ENCODE measurements at regions not wholly inside any gene's neighbourhood (a gene's known extent, or its start where the extent isn't known, plus 50 kb on each side); places are given as distances from the start of the nearest gene placed in this dataset.

DNA sequence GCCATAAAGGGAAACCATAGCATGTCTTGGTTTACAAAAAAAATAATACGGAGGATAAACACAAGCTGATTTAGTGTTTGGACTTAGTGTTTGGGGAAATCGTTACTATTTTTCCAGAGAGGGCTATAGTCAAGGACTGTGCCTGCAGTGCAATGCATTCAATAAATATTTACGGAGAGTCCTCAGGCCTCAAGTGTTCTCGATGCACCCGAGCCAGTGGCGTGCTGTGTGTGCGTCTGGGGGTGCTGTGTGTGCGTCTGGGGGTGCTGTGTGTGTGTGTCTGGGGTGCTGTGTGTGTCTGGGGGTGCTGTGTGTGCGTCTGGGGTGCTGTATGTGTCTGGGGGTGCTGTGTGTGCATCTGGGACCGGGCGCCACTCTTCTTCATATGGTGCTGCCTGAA, 71.7 kb upstream of the GTF3A start:
- TF ChIP-seq POLR2AphosphoS5 (IDR thresholded peaks at IDR 0.05): peak in 1 of 3 donors; percentile 25
- no peak for TF ChIP-seq EP300 (IDR thresholded peaks at IDR 0.05; ENCODE audit: low read depth)
- TF ChIP-seq, protein P1, sequence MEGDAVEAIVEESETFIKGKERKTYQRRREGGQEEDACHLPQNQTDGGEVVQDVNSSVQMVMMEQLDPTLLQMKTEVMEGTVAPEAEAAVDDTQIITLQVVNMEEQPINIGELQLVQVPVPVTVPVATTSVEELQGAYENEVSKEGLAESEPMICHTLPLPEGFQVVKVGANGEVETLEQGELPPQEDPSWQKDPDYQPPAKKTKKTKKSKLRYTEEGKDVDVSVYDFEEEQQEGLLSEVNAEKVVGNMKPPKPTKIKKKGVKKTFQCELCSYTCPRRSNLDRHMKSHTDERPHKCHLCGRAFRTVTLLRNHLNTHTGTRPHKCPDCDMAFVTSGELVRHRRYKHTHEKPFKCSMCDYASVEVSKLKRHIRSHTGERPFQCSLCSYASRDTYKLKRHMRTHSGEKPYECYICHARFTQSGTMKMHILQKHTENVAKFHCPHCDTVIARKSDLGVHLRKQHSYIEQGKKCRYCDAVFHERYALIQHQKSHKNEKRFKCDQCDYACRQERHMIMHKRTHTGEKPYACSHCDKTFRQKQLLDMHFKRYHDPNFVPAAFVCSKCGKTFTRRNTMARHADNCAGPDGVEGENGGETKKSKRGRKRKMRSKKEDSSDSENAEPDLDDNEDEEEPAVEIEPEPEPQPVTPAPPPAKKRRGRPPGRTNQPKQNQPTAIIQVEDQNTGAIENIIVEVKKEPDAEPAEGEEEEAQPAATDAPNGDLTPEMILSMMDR (IDR thresholded peaks at IDR 0.05): no peak
- WGBS, 2 donors (ENCODE audit: low coverage in 1 of 2): 71 to 81% methylated on average over 3 to 11 of the region's 11 CpGs
- intact Hi-C loops (cut with DNase I; ENCODE audit: low total_unique reads): no loop called here
- H3K27me3 ChIP-seq: no peaks in the 10 kb centered on the region
- in situ Hi-C loops (cut with MboI; ENCODE audit: low pct_ligation_motif_present in 1 of 4, low pct_unique_long_range_greater_than_20kb in 1 of 4, low sequenced_read_pairs in 3 of 4): loop anchor here in 3 of 4 donors (10.0 kb wide), 2 partner anchors 368 to 408 kb away; no protein-coding TSS in a partner anchor
- H3K36me3 ChIP-seq: no peaks in the 10 kb centered on the region
- peak overlapping the region in 1 of 4 donors; percentile 21 for H3K4me3 ChIP-seq
- DNase-seq: no peak
- H3K9me3 ChIP-seq: no peaks in the 10 kb centered on the region
- H3K4me1 ChIP-seq: peaks cover 0 to 14% (median 4%) of the 10 kb centered on the region in 4 donors
- H3K27ac ChIP-seq: peak overlapping the region; percentile 58 to 73 (median 64)

DNA sequence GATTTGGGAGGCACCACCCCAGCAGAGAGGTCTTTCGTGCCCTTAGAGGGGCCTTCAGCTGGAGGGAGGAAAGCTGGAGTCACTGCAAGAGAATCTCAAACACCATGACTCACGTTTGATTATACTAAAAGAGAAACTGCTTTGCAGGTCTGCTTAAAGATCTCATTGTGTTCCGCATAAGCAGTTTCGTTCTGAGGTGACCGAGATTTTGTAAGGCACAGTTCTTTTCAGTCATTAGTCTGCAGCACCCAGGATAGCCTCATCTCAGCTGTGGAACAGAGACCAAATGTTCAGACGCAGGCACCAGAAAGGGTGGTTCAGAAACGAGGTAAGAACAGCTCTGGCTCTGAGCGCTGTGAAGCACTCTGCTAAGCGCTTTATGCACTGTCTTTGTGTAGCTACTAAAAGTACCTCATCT, 71.2 kb upstream of the GTF3A start:
- DNase-seq: no peak
- in situ Hi-C loops (cut with MboI; ENCODE audit: low pct_ligation_motif_present in 1 of 4, low pct_unique_long_range_greater_than_20kb in 1 of 4, low sequenced_read_pairs in 3 of 4): loop anchor here in 3 of 4 donors (10.0 kb wide), 2 partner anchors 368 to 408 kb away; no protein-coding TSS in a partner anchor
- 25 to 29% methylated on average over 2 to 9 of the region's 9 CpGs for WGBS, 2 donors (ENCODE audit: low coverage in 1 of 2)
- Histone ChIP-seq H3K4me1 (peaks cover 0 to 14% (median 4%) of the 10 kb centered on the region in 4 donors), H3K27me3 (no peaks in the 10 kb centered on the region), H3K36me3 (no peaks in the 10 kb centered on the region), H3K9me3 (no peaks in the 10 kb centered on the region), H3K4me3 (peak overlapping the region in 1 of 4 donors; percentile 21), H3K27ac (peak overlapping the region; percentile 58 to 73 (median 64))
- intact Hi-C loops (cut with DNase I; ENCODE audit: low total_unique reads): no loop called here
- no peak for TF ChIP-seq EP300 (IDR thresholded peaks at IDR 0.05; ENCODE audit: low read depth)
- TF ChIP-seq, protein P1 (IDR thresholded peaks at IDR 0.05): no peak
- TF ChIP-seq POLR2AphosphoS5 (IDR thresholded peaks at IDR 0.05): no peak
- TF ChIP-seq POLR2A (IDR thresholded peaks at IDR 0.05): no peak

DNA sequence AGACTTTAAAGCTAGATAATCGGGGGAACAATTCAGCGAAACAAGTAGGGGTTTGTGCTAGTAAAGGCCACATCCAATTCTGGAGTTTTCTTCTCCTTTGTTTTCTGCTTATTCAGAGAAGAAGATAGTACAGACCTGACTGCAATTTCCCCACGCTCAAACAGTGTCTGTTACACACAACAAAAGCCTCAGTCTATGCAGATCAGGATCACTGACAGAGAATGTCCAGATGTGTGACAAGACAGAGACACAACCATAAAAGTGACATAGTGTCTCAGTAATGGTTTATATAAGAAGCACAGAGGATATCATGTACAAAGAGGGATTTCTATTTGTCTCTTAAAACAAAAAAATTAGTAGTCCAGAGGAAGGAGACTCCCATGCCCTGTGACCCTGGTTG, 70.7 kb upstream of the GTF3A start:
- WGBS, 2 donors (ENCODE audit: low coverage in 1 of 2): 33 to 75% methylated on average over 1 to 3 of the region's 3 CpGs
- Histone ChIP-seq H3K9me3 (no peaks in the 10 kb centered on the region), H3K27ac (peak overlapping the region; percentile 58 to 73 (median 64)), H3K4me3 (no peak overlapping the region), H3K27me3 (no peaks in the 10 kb centered on the region), H3K36me3 (no peaks in the 10 kb centered on the region), H3K4me1 (peaks cover 0 to 15% (median 4%) of the 10 kb centered on the region in 4 donors)
- intact Hi-C loops (cut with DNase I; ENCODE audit: low total_unique reads) (no loop called here), in situ Hi-C loops (cut with MboI; ENCODE audit: low pct_ligation_motif_present in 1 of 4, low pct_unique_long_range_greater_than_20kb in 1 of 4, low sequenced_read_pairs in 3 of 4) (loop anchor here in 3 of 4 donors (10.0 kb wide), 2 partner anchors 369 to 409 kb away; no protein-coding TSS in a partner anchor)
- DNase-seq: no peak
- TF ChIP-seq EP300 (IDR thresholded peaks at IDR 0.05; ENCODE audit: low read depth) (no peak), POLR2A (IDR thresholded peaks at IDR 0.05) (no peak), POLR2AphosphoS5 (IDR thresholded peaks at IDR 0.05) (no peak)
- TF ChIP-seq, protein P1 (IDR thresholded peaks at IDR 0.05): no peak

DNA sequence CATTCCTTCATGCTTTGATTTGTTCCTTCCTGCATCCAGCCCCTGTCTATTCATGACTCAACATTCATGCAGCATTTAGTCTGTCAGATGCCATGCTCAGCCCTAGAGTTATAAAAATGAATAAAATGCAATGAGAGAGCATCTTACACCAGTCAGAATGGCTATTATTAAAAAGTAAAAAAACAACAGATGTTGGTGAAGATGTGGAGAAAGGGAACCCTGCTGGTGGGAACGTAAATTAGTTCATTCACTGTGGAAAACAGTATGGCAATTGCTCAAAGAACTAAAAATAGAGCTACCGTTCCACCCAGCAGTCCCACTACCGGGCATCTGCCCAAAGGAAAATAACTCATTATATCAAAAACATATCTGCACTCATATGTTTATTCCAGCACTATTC, 70.0 kb upstream of the GTF3A start:
- in situ Hi-C loops (cut with MboI; ENCODE audit: low pct_ligation_motif_present in 1 of 4, low pct_unique_long_range_greater_than_20kb in 1 of 4, low sequenced_read_pairs in 3 of 4) (loop anchor here in 3 of 4 donors (10.0 kb wide), 2 partner anchors 370 to 410 kb away; no protein-coding TSS in a partner anchor), intact Hi-C loops (cut with DNase I; ENCODE audit: low total_unique reads) (no loop called here)
- Histone ChIP-seq H3K4me3 (no peak overlapping the region), H3K27ac (peak overlapping the region in 3 of 4 donors; percentile 59 to 73 (median 70)), H3K36me3 (no peaks in the 10 kb centered on the region), H3K27me3 (no peaks in the 10 kb centered on the region), H3K4me1 (peaks cover 0 to 21% (median 4%) of the 10 kb centered on the region in 4 donors), H3K9me3 (no peaks in the 10 kb centered on the region)
- TF ChIP-seq, protein P1 (IDR thresholded peaks at IDR 0.05): peak in 1 of 5 experiments; percentile 19
- no peak for TF ChIP-seq POLR2AphosphoS5 (IDR thresholded peaks at IDR 0.05)
- DNase-seq: no peak
- WGBS, 2 donors (ENCODE audit: low coverage in 1 of 2): 45 to 56% methylated on average over 3 of the region's 3 CpGs

Data from transverse colon (tissue), 4 donors.